Lower leg skin (tissue), 4 donors: ENCODE measurements at regions not wholly inside any gene's neighbourhood (a gene's known extent, or its start where the extent isn't known, plus 50 kb on each side); places are given as distances from the start of the nearest gene placed in this dataset.

Experiments used
- DNase-seq, 2 donors: peaks; one replicate each; pipeline ENCODE4 v3.0.0-alpha.2; 2019; ENCODE audit warnings: low spot score in 2 of 2
- H3K4me3 ChIP-seq: fragments of 200-600 bp; sonication (generic); 2 replicates; pipeline ENCODE4 v1.5.1; 2017; ENCODE audit warnings: mild to moderate bottlenecking, low read depth; ENCODE audit not compliant: poor library complexity, severe bottlenecking
- CTCF ChIP-seq, 3 donors: fragments of 450-650 bp; IDR thresholded peaks; one replicate each; pipeline ENCODE4 v1.5.1; 2016; ENCODE audit warnings: antibody characterized with exemption in 3 of 3, mild to moderate bottlenecking in 3 of 3, moderate library complexity in 2 of 3
- POLR2A ChIP-seq, 2 donors: fragments of 450-650 bp; IDR thresholded peaks; one replicate each; pipeline ENCODE4 v1.6.1; 2016 to 2017; ENCODE audit warnings: antibody characterized with exemption in 2 of 2, mild to moderate bottlenecking in 1 of 2, moderate library complexity in 1 of 2
- WGBS, 2 donors: methylation state at CpG; one replicate each; pipeline ENCODE4 v1.1.5; 2018; 5-methylcytosine and 5-hydroxymethylcytosine counted together
- intact Hi-C: fragments of 100-400 bp; cut with DNase I; formaldehyde crosslinking; loops from one replicate; pipeline ENCODE4 v1.15.0; 2023; ENCODE audit warnings: low total_unique reads

GRCh38 chr13:86858216-86858615 is 813.0 kb upstream of the SLITRK5 start:
- H3K4me3 ChIP-seq = no peak overlapping the region
- DNase-seq = no peak
- TF ChIP-seq POLR2A (IDR thresholded peaks at IDR 0.05) (no peak), CTCF (IDR thresholded peaks at IDR 0.05) (no peak)
- intact Hi-C loops = no loop called here

- no peak for DNase-seq
- intact Hi-C loops = no loop called here
- no peak overlapping the region for H3K4me3 ChIP-seq
- no peak for TF ChIP-seq POLR2A (IDR thresholded peaks at IDR 0.05)
- no peak for TF ChIP-seq CTCF (IDR thresholded peaks at IDR 0.05)
These were observed 809.0 kb upstream of the SLITRK5 start for GRCh38 chr13:86862137-86862536.

GRCh38 chr13:86864376-86864775 is 806.8 kb upstream of the SLITRK5 start:
- intact Hi-C loops = no loop called here
- H3K4me3 ChIP-seq = no peak overlapping the region
- 59 to 61% methylated on average over 3 of the region's 3 CpGs for WGBS, 2 donors
- no peak for TF ChIP-seq POLR2A (IDR thresholded peaks at IDR 0.05)
- no peak for TF ChIP-seq CTCF (IDR thresholded peaks at IDR 0.05)
- DNase-seq = no peak

- TF ChIP-seq CTCF (IDR thresholded peaks at IDR 0.05) (no peak), POLR2A (IDR thresholded peaks at IDR 0.05) (no peak)
- H3K4me3 ChIP-seq = no peak overlapping the region
- 2% methylated on average over 2 of the region's 2 CpGs for WGBS, 2 donors
- intact Hi-C loops = loop anchor here (10.0 kb wide), 1 partner anchor 404 kb away; no protein-coding TSS in a partner anchor
- DNase-seq = no peak
These were observed 800.7 kb upstream of the SLITRK5 start for GRCh38 chr13:86870444-86870843.

- intact Hi-C loops = loop anchor here (10.0 kb wide), 1 partner anchor 397 kb away; no protein-coding TSS in a partner anchor
- no peak for TF ChIP-seq POLR2A (IDR thresholded peaks at IDR 0.05)
- no peak for TF ChIP-seq CTCF (IDR thresholded peaks at IDR 0.05)
- no peak for DNase-seq
- 37 to 48% methylated on average over 1 of the region's 1 CpG for WGBS, 2 donors
- no peak overlapping the region for H3K4me3 ChIP-seq
These were observed 793.7 kb upstream of the SLITRK5 start for GRCh38 chr13:86877441-86877840.

- DNase-seq = no peak
- WGBS, 2 donors = 80 to 87% methylated on average over 3 of the region's 3 CpGs
- no peak overlapping the region for H3K4me3 ChIP-seq
- TF ChIP-seq CTCF (IDR thresholded peaks at IDR 0.05) (no peak), POLR2A (IDR thresholded peaks at IDR 0.05) (no peak)
- intact Hi-C loops = loop anchor here (10.0 kb wide), 1 partner anchor 396 kb away; no protein-coding TSS in a partner anchor
These were observed 792.4 kb upstream of the SLITRK5 start for GRCh38 chr13:86878781-86879180.
